ENCODE measurements at regions not wholly inside any gene's neighbourhood (a gene's known extent, or its start where the extent isn't known, plus 50 kb on each side); places are given as distances from the start of the nearest gene placed in this dataset.

DNA sequence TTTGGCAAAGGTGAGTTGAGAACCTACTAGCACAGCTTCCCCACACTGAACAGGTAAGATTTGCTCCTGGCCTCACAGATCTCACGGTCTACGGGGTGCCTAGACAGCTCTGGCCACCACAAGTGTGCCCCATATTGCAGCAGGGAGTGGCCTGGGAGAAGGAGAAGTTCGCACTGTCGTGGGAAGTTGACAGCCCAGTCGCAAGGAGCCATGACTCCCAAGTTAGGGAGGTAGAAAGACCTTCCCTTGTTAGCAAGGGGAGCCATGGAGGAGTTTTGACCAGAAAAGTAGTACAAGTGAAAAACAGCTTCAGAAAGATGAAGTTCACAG is 316.3 kb downstream of the BCL11B start:
- Histone ChIP-seq H3K27me3 (ENCODE audit: control insufficient read depth in 2 of 2, insufficient read depth in 1 of 2, low read length in 1 of 2) (no peaks in the 10 kb centered on the region), H3K27ac (ENCODE audit: low read depth in 1 of 2, low read length in 1 of 2) (no peak overlapping the region), H3K4me3 (ENCODE audit: low read length in 2 of 2) (no peak overlapping the region), H3K9me3 (ENCODE audit: control insufficient read depth in 2 of 2, insufficient read depth in 1 of 2, low read length in 1 of 2) (no peaks in the 10 kb centered on the region), H3K36me3 (ENCODE audit: control insufficient read depth in 2 of 2, insufficient read depth in 2 of 2, low read length in 1 of 2) (no peaks in the 10 kb centered on the region), H3K4me1 (ENCODE audit: control insufficient read depth in 2 of 2, insufficient read depth in 2 of 2, low read length in 2 of 2) (peaks cover 2 to 15% of the 10 kb centered on the region in 2 donors)
- 93% methylated on average over 5 of the region's 5 CpGs for WGBS
- DNase-seq (ENCODE audit: low read depth in 6 of 9, low spot score in 9 of 9) = no peak

DNA sequence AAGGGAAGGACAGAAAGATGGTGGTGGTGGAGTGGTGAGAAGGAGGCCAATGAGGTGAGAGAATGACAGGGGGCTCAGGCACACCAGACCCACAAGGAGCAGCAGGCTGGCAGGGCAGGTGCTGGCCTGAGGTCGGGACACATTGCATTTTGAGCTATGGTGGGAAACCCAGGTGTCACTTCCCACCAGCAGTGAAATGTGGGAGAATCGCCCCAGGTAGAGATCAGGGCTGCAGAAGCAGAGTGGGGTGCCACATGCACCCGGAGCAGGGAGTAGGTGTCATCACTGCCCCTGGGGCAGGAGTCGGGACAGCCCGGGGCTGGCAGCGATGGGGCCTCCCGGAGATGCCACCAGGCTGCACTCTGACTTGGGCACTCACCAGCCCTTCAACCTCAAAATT is 315.8 kb downstream of the BCL11B start:
- peaks cover 3 to 19% of the 10 kb centered on the region in 2 donors for H3K4me1 ChIP-seq (ENCODE audit: control insufficient read depth in 2 of 2, insufficient read depth in 2 of 2, low read length in 2 of 2)
- H3K27ac ChIP-seq (ENCODE audit: low read depth in 1 of 2, low read length in 1 of 2) = no peak overlapping the region
- no peaks in the 10 kb centered on the region for H3K9me3 ChIP-seq (ENCODE audit: control insufficient read depth in 2 of 2, insufficient read depth in 1 of 2, low read length in 1 of 2)
- H3K27me3 ChIP-seq (ENCODE audit: control insufficient read depth in 2 of 2, insufficient read depth in 1 of 2, low read length in 1 of 2) = no peaks in the 10 kb centered on the region
- H3K4me3 ChIP-seq (ENCODE audit: low read length in 2 of 2) = no peak overlapping the region
- DNase-seq (ENCODE audit: low read depth in 6 of 9, low spot score in 9 of 9) = no peak
- no peaks in the 10 kb centered on the region for H3K36me3 ChIP-seq (ENCODE audit: control insufficient read depth in 2 of 2, insufficient read depth in 2 of 2, low read length in 1 of 2)
- WGBS = 94% methylated on average over 7 of the region's 7 CpGs

DNA sequence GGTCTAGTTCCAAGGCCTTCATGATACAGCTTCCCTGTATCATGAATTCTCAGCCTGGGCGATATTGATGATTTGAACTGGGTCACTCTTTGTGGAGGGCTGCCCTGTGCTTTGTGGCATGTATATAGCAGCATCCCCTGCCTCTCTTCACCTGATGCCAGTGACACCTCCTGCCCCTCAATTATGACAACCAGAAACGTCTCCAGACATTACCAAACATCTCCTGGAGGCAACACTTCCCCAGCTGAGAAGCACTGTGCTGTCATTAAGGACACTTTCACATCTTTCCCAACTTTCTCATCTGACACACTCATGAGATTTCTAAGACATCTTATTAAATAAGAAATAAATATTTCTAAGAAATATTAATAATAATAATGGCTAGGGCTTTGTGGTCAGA is 315.3 kb downstream of the BCL11B start:
- H3K4me3 ChIP-seq (ENCODE audit: low read length in 2 of 2) = no peak overlapping the region
- DNase-seq (ENCODE audit: low read depth in 6 of 9, low spot score in 9 of 9) = no peak
- 93% methylated on average over 2 of the region's 2 CpGs for WGBS
- H3K27ac ChIP-seq (ENCODE audit: low read depth in 1 of 2, low read length in 1 of 2) = no peak overlapping the region
- H3K36me3 ChIP-seq (ENCODE audit: control insufficient read depth in 2 of 2, insufficient read depth in 2 of 2, low read length in 1 of 2) = no peaks in the 10 kb centered on the region
- no peaks in the 10 kb centered on the region for H3K27me3 ChIP-seq (ENCODE audit: control insufficient read depth in 2 of 2, insufficient read depth in 1 of 2, low read length in 1 of 2)
- H3K4me1 ChIP-seq (ENCODE audit: control insufficient read depth in 2 of 2, insufficient read depth in 2 of 2, low read length in 2 of 2) = peaks cover 3 to 22% of the 10 kb centered on the region in 2 donors
- no peaks in the 10 kb centered on the region for H3K9me3 ChIP-seq (ENCODE audit: control insufficient read depth in 2 of 2, insufficient read depth in 1 of 2, low read length in 1 of 2)

- Histone ChIP-seq H3K27ac (ENCODE audit: low read depth in 1 of 2, low read length in 1 of 2) (no peak overlapping the region), H3K4me3 (ENCODE audit: low read length in 2 of 2) (no peak overlapping the region), H3K9me3 (ENCODE audit: control insufficient read depth in 2 of 2, insufficient read depth in 1 of 2, low read length in 1 of 2) (no peaks in the 10 kb centered on the region), H3K4me1 (ENCODE audit: control insufficient read depth in 2 of 2, insufficient read depth in 2 of 2, low read length in 2 of 2) (peaks cover 3 to 22% of the 10 kb centered on the region in 2 donors), H3K36me3 (ENCODE audit: control insufficient read depth in 2 of 2, insufficient read depth in 2 of 2, low read length in 1 of 2) (no peaks in the 10 kb centered on the region), H3K27me3 (ENCODE audit: control insufficient read depth in 2 of 2, insufficient read depth in 1 of 2, low read length in 1 of 2) (no peaks in the 10 kb centered on the region)
- 84% methylated on average over 20 of the region's 20 CpGs for WGBS
- DNase-seq (ENCODE audit: low read depth in 6 of 9, low spot score in 9 of 9) = no peak
Measured at GRCh38 chr14:98957211-98958047, 314.6 kb downstream of the BCL11B start.

DNA sequence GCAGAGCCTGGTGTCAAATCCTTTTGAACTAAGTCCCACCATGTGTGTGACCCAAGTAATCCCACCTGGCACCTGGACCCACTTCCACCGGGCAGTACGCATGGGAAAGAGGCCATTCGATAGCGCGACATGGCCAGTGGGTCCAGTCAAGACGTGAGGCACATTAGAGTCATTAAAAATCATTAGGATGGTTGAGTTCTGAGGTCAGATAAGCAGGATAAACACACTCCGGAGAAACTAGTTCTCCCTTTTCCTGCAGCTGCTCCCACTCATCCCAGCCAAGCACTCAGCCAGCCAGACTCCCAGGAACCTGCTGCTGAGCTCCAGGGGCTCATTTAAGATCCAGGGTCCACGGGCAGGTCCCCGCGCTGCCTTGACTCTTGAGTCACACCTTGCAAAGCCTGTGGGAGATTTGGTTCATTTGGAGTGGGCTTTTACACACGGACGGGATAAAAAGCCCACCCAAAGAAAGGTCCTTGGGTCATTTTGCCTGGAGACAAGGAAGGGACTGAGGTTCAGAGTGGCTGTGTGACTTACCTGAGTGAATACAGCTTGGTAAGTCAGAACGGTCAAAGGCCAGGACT is 313.9 kb downstream of the BCL11B start:
- Histone ChIP-seq H3K4me1 (ENCODE audit: control insufficient read depth in 2 of 2, insufficient read depth in 2 of 2, low read length in 2 of 2) (peaks cover 3 to 22% of the 10 kb centered on the region in 2 donors), H3K27ac (ENCODE audit: low read depth in 1 of 2, low read length in 1 of 2) (no peak overlapping the region)

GRCh38 chr14:98958632-98959031 is 313.4 kb downstream of the BCL11B start:
- Histone ChIP-seq H3K4me1 (ENCODE audit: control insufficient read depth in 2 of 2, insufficient read depth in 2 of 2, low read length in 2 of 2) (peaks cover 4 to 26% of the 10 kb centered on the region in 2 donors), H3K27me3 (ENCODE audit: control insufficient read depth in 2 of 2, insufficient read depth in 1 of 2, low read length in 1 of 2) (no peaks in the 10 kb centered on the region), H3K36me3 (ENCODE audit: control insufficient read depth in 2 of 2, insufficient read depth in 2 of 2, low read length in 1 of 2) (no peaks in the 10 kb centered on the region), H3K27ac (ENCODE audit: low read depth in 1 of 2, low read length in 1 of 2) (no peak overlapping the region), H3K9me3 (ENCODE audit: control insufficient read depth in 2 of 2, insufficient read depth in 1 of 2, low read length in 1 of 2) (no peaks in the 10 kb centered on the region), H3K4me3 (ENCODE audit: low read length in 2 of 2) (no peak overlapping the region)
- no peak for DNase-seq (ENCODE audit: low read depth in 6 of 9, low spot score in 9 of 9)
- WGBS = 97% methylated on average over 8 of the region's 8 CpGs

More for the DNA sequence above, 313.9 kb downstream of the BCL11B start:
- Histone ChIP-seq H3K36me3 (ENCODE audit: control insufficient read depth in 2 of 2, insufficient read depth in 2 of 2, low read length in 1 of 2) (no peaks in the 10 kb centered on the region), H3K9me3 (ENCODE audit: control insufficient read depth in 2 of 2, insufficient read depth in 1 of 2, low read length in 1 of 2) (no peaks in the 10 kb centered on the region), H3K4me3 (ENCODE audit: low read length in 2 of 2) (no peak overlapping the region), H3K27me3 (ENCODE audit: control insufficient read depth in 2 of 2, insufficient read depth in 1 of 2, low read length in 1 of 2) (no peaks in the 10 kb centered on the region)
- WGBS = 79% methylated on average over 13 of the region's 13 CpGs
- DNase-seq (ENCODE audit: low read depth in 6 of 9, low spot score in 9 of 9) = no peak

DNA sequence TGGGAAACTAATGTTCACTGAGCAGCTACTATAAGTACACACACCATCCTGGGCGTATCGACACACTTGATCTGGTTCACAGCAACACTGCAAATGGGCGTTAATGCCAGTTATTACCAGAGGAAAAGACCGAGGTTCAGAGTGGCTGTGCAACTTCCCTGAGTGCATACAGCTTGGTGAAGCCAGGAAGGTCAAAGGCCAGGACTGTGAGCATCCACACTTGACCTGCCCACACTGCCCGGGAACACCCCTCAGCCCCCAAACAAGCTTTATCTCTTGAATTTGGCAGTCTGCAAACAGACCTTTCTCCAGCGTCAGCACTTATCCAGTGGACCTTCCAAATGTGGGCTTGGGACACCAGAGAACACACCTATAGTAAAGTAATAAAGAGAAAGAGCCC is 312.6 kb downstream of the BCL11B start:
- WGBS = 93% methylated on average over 6 of the region's 6 CpGs
- Histone ChIP-seq H3K27ac (ENCODE audit: low read depth in 1 of 2, low read length in 1 of 2) (no peak overlapping the region), H3K4me3 (ENCODE audit: low read length in 2 of 2) (no peak overlapping the region), H3K36me3 (ENCODE audit: control insufficient read depth in 2 of 2, insufficient read depth in 2 of 2, low read length in 1 of 2) (no peaks in the 10 kb centered on the region), H3K4me1 (ENCODE audit: control insufficient read depth in 2 of 2, insufficient read depth in 2 of 2, low read length in 2 of 2) (peaks cover 12 to 34% of the 10 kb centered on the region in 2 donors), H3K27me3 (ENCODE audit: control insufficient read depth in 2 of 2, insufficient read depth in 1 of 2, low read length in 1 of 2) (no peaks in the 10 kb centered on the region), H3K9me3 (ENCODE audit: control insufficient read depth in 2 of 2, insufficient read depth in 1 of 2, low read length in 1 of 2) (no peaks in the 10 kb centered on the region)
- DNase-seq (ENCODE audit: low read depth in 6 of 9, low spot score in 9 of 9) = no peak

GRCh38 chr14:98959958-98960616 is 311.9 kb downstream of the BCL11B start:
- DNase-seq (ENCODE audit: low read depth in 6 of 9, low spot score in 9 of 9) = peak in 2 of 9 donors; percentile 19 to 46
- Histone ChIP-seq H3K27me3 (ENCODE audit: control insufficient read depth in 2 of 2, insufficient read depth in 1 of 2, low read length in 1 of 2) (no peaks in the 10 kb centered on the region), H3K4me1 (ENCODE audit: control insufficient read depth in 2 of 2, insufficient read depth in 2 of 2, low read length in 2 of 2) (peaks cover 18 to 40% of the 10 kb centered on the region in 2 donors), H3K36me3 (ENCODE audit: control insufficient read depth in 2 of 2, insufficient read depth in 2 of 2, low read length in 1 of 2) (no peaks in the 10 kb centered on the region), H3K27ac (ENCODE audit: low read depth in 1 of 2, low read length in 1 of 2) (no peak overlapping the region), H3K9me3 (ENCODE audit: control insufficient read depth in 2 of 2, insufficient read depth in 1 of 2, low read length in 1 of 2) (no peaks in the 10 kb centered on the region), H3K4me3 (ENCODE audit: low read length in 2 of 2) (no peak overlapping the region)
- 83% methylated on average over 12 of the region's 12 CpGs for WGBS

DNA sequence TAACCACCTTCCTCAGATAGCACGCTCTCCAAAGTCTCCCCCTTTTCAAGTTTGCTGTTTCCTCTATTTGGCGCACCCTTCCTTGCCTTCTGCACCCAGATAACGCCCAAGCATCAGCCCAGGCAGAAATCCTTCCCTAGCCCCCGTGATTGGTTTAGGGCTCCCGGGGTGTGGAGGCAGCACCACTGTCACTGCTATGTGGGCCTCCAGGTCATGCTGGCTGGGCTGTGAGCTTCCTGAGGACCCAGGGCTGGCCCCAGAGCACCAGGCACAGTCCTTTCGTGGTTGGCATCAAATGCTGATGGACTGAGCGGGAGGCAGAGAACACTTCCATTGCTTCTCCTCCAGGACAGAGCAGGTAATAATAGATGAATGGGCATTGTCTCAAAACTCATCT is 311.4 kb downstream of the BCL11B start:
- Histone ChIP-seq H3K27ac (ENCODE audit: low read depth in 1 of 2, low read length in 1 of 2) (no peak overlapping the region), H3K27me3 (ENCODE audit: control insufficient read depth in 2 of 2, insufficient read depth in 1 of 2, low read length in 1 of 2) (no peaks in the 10 kb centered on the region)

More for the DNA sequence above, 311.4 kb downstream of the BCL11B start:
- no peaks in the 10 kb centered on the region for H3K36me3 ChIP-seq (ENCODE audit: control insufficient read depth in 2 of 2, insufficient read depth in 2 of 2, low read length in 1 of 2)
- no peak overlapping the region for H3K4me3 ChIP-seq (ENCODE audit: low read length in 2 of 2)
- 87% methylated on average over 7 of the region's 7 CpGs for WGBS
- peaks cover 24 to 46% of the 10 kb centered on the region in 2 donors for H3K4me1 ChIP-seq (ENCODE audit: control insufficient read depth in 2 of 2, insufficient read depth in 2 of 2, low read length in 2 of 2)
- DNase-seq (ENCODE audit: low read depth in 6 of 9, low spot score in 9 of 9) = no peak
- H3K9me3 ChIP-seq (ENCODE audit: control insufficient read depth in 2 of 2, insufficient read depth in 1 of 2, low read length in 1 of 2) = no peaks in the 10 kb centered on the region
